ENCODE measurements at regions not wholly inside any gene's neighbourhood (a gene's known extent, or its start where the extent isn't known, plus 50 kb on each side); places are given as distances from the start of the nearest gene placed in this dataset.
"Not testable (repeated sequence)": the region's sequence is repeated elsewhere in the genome, so short reads cannot be mapped to it uniquely, and the experiment has no call there.

- no peak for TF ChIP-seq CTCF (IDR thresholded peaks at IDR 0.05; ENCODE audit: insufficient read depth, low read length, poor library complexity, severe bottlenecking)
- Histone ChIP-seq H3K4me3 (replicated peaks; ENCODE audit: low read depth, low read length) (no peak overlapping the region), H3K27me3 (replicated peaks; ENCODE audit: control insufficient read depth, insufficient read depth, low read length) (no peaks in the 10 kb centered on the region), H3K36me3 (ENCODE audit: control insufficient read depth, insufficient read depth, low read length) (no peaks in the 10 kb centered on the region)
- peak; percentile 73 for DNase-seq (ENCODE audit: extremely low read depth, insufficient read length)
Observed at GRCh38 chr10:76624470-76624869, 1013.1 kb downstream of the KCNMA1 start.

DNA sequence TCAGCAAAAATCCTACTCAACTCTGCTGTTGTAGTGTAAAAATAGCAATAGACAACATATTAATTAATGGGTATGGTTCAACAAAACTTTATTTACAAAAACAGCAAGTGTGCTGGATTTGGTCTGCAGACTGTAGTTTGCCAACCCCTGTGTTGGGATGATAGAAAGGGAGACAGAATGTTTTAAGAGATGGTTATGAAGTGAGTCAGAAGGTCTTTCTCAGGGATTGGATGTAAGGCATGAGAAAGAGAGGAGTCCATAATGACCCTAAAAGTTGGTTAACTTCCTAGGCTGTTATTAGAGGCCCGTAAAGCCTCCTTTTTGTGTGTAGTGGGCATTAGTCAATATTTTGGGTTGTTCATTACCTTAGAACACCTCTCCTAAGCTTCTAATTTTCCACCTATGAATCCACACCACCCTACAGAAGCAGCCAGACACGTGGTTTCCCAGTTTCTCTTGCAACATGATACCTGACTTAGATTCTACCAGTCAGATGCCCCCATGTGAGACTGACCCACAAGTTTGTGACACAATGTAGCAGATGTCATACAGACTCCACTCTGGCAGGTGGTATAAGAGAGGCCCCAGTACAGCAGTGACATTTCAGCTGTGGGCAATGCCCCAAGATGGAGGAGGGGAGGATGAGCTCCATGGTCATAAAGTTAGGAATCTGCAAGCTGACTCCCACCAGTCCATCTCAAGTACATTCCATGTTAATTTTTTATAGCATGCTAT is 1015.6 kb downstream of the KCNMA1 start:
- Histone ChIP-seq H3K36me3 (ENCODE audit: control insufficient read depth, insufficient read depth, low read length) (no peaks in the 10 kb centered on the region), H3K27me3 (replicated peaks; ENCODE audit: control insufficient read depth, insufficient read depth, low read length) (no peaks in the 10 kb centered on the region), H3K4me3 (replicated peaks; ENCODE audit: low read depth, low read length) (no peak overlapping the region)
- no peak for DNase-seq (ENCODE audit: extremely low read depth, insufficient read length)
- no peak for TF ChIP-seq CTCF (IDR thresholded peaks at IDR 0.05; ENCODE audit: insufficient read depth, low read length, poor library complexity, severe bottlenecking)

DNA sequence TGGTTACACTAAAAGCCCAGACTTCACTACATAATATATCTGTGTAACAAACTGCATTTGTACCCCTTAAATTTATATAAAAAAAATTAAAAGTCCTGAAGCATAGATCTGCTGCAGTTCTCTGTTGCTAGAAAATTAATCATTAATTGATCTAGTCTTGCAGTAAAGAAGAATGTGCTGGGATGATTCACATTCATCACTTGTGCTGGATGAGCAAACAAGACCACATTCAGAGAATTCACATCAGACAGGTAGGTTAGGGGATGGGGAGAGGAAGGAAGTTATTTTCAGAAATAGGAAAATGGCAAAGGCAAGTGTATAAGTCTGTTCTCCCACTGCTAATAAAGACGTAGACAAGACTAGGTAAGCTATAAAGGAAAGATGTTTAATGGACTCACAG is 1019.0 kb downstream of the KCNMA1 start:
- no peak for DNase-seq (ENCODE audit: extremely low read depth, insufficient read length)
- no peak for TF ChIP-seq CTCF (IDR thresholded peaks at IDR 0.05; ENCODE audit: insufficient read depth, low read length, poor library complexity, severe bottlenecking)
- Histone ChIP-seq H3K36me3 (ENCODE audit: control insufficient read depth, insufficient read depth, low read length) (no peaks in the 10 kb centered on the region), H3K4me3 (replicated peaks; ENCODE audit: low read depth, low read length) (no peak overlapping the region), H3K27me3 (replicated peaks; ENCODE audit: control insufficient read depth, insufficient read depth, low read length) (no peaks in the 10 kb centered on the region)

GRCh38 chr10:76618171-76618570 is 1019.4 kb downstream of the KCNMA1 start:
- Histone ChIP-seq H3K4me3 (replicated peaks; ENCODE audit: low read depth, low read length) (no peak overlapping the region), H3K36me3 (ENCODE audit: control insufficient read depth, insufficient read depth, low read length) (no peaks in the 10 kb centered on the region), H3K27me3 (replicated peaks; ENCODE audit: control insufficient read depth, insufficient read depth, low read length) (no peaks in the 10 kb centered on the region)
- no peak for TF ChIP-seq CTCF (IDR thresholded peaks at IDR 0.05; ENCODE audit: insufficient read depth, low read length, poor library complexity, severe bottlenecking)
- no peak for DNase-seq (ENCODE audit: extremely low read depth, insufficient read length)

DNA sequence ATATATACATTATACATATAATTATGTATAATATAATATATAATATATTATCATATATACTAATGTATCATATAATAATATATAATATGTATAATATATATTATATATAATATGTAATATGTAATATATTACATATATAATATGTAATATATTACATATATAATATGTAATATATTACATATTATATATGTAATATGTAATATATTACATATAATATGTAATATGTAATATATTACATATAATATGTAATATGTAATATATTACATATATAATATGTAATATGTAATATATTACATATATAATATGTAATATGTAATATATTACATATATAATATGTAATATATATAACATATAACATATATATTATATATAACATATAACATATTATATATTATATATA is 1020.9 kb downstream of the KCNMA1 start:
- H3K4me3 ChIP-seq (replicated peaks; ENCODE audit: low read depth, low read length); H3K27me3 ChIP-seq (replicated peaks; ENCODE audit: control insufficient read depth, insufficient read depth, low read length); DNase-seq (ENCODE audit: extremely low read depth, insufficient read length); H3K36me3 ChIP-seq (ENCODE audit: control insufficient read depth, insufficient read depth, low read length): not testable (repeated sequence)

- DNase-seq (ENCODE audit: extremely low read depth, insufficient read length), result no peak
- no peak overlapping the region for H3K4me3 ChIP-seq (replicated peaks; ENCODE audit: low read depth, low read length)
- H3K27me3 ChIP-seq (replicated peaks; ENCODE audit: control insufficient read depth, insufficient read depth, low read length), result no peaks in the 10 kb centered on the region
- TF ChIP-seq CTCF (IDR thresholded peaks at IDR 0.05; ENCODE audit: insufficient read depth, low read length, poor library complexity, severe bottlenecking), result no peak
- H3K36me3 ChIP-seq (ENCODE audit: control insufficient read depth, insufficient read depth, low read length), result no peaks in the 10 kb centered on the region
Observed at GRCh38 chr10:76615049-76615448, 1022.6 kb downstream of the KCNMA1 start.
